Heart left ventricle (tissue), 16 donors: ENCODE measurements at regions not wholly inside any gene's neighbourhood (a gene's known extent, or its start where the extent isn't known, plus 50 kb on each side); places are given as distances from the start of the nearest gene placed in this dataset.

Experiments
- ATAC-seq, 4 donors: fragments of 200-7000 bp; cut with Tn5 transposase; one replicate each; pipeline ENCODE4 v1.9.1; 2020 to 2022; ENCODE audit warnings: moderate library complexity in 4 of 4, mild to moderate bottlenecking in 3 of 4, moderate number of reproducible peaks in 1 of 4
- DNase-seq, 5 donors: peaks; one replicate each; pipeline ENCODE4 v3.0.0-alpha.2; 2020
- H3K27ac ChIP-seq, 12 donors: fragments of 200-600 bp; sonication (generic) in 4 of 12; one replicate each; pipeline versions ENCODE4 v1.5.0 to v1.8.0; 2016 to 2022; ENCODE audit warnings: mild to moderate bottlenecking in 2 of 12
- H3K27me3 ChIP-seq, 9 donors: fragments of 200-600 bp; sonication (generic) in 2 of 9; one replicate each; pipeline versions ENCODE4 v1.5.1 to v1.8.0; 2016 to 2022; ENCODE audit warnings: mild to moderate bottlenecking in 3 of 9
- H3K36me3 ChIP-seq, 9 donors: fragments of 200-600 bp; sonication (generic) in 2 of 9; one replicate each; pipeline versions ENCODE4 v1.5.0 to v1.8.0; 2018 to 2022; ENCODE audit warnings: mild to moderate bottlenecking in 2 of 9
- H3K4me1 ChIP-seq, 12 donors: fragments of 200-600 bp; sonication (generic) in 4 of 12; one replicate each; pipeline versions ENCODE4 v1.5.0 to v1.8.0; 2016 to 2022; ENCODE audit warnings: mild to moderate bottlenecking in 3 of 12
- H3K4me3 ChIP-seq, 12 donors: fragments of 200-600 bp; sonication (generic) in 4 of 12; one replicate each; pipeline versions ENCODE4 v1.5.0 to v1.8.0; 2017 to 2022; ENCODE audit warnings: mild to moderate bottlenecking in 9 of 12, moderate library complexity in 4 of 12
- H3K9me3 ChIP-seq, 12 donors: fragments of 200-600 bp; sonication (generic) in 4 of 12; one replicate each; pipeline versions ENCODE4 v1.5.0 to v1.8.0; 2016 to 2022; ENCODE audit warnings: mild to moderate bottlenecking in 1 of 12
- CTCF ChIP-seq, 12 donors: fragments of 200-600 bp; sonication (generic) in 4 of 12; IDR thresholded peaks; one replicate each; pipeline versions ENCODE4 v1.5.0 to v1.8.0; 2018 to 2022; ENCODE audit warnings: antibody characterized with exemption in 12 of 12, mild to moderate bottlenecking in 5 of 12
- POLR2A ChIP-seq, 2 donors: fragments of 450-650 bp; IDR thresholded peaks; one replicate each; pipeline ENCODE4 v1.6.1; 2017; ENCODE audit warnings: antibody characterized with exemption in 2 of 2, mild to moderate bottlenecking in 2 of 2, moderate library complexity in 2 of 2
- WGBS, 4 donors: extraction: QIAGEN DNeasy Blood & Tissue Kit in 2 of 4; methylation state at CpG; one replicate each; pipeline versions ENCODE4 v1.1.5 to v1.1.7; 2013 to 2018; 5-methylcytosine and 5-hydroxymethylcytosine counted together
- intact Hi-C, 10 donors: fragments of 100-400 bp; cut with DNase I; formaldehyde crosslinking; loops; one replicate each; pipeline versions ENCODE4 v1.11.1 to v1.14.2; 2022
- donor health status: ischemic (EF 13 %, LVEDD 7.1; RV severe dilation, severe dysfunction).
- donor health status: healthy with polysubstance abuse.
- donor health status: DM: no; HTN: yes; CAD: no.
- donor health status: DM: no; HTN: no; CAD: no.
- donor health status: ischemic (EF 25% LVEDD 6.9; RV normal size, moderate dysfunction).
- donor health status: ischemic (EF 25% LVEDD 5.7; RV mildly dilated, moderate dysfunction).
- donor health status: healthy.
- donor health status: DM: yes; HTN: yes; CAD: no.
- donor health status: ischemic (EF 35%, LVEDD 5.7; RV mildly dilated, moderate dysfunction).
- donor health status: nonischemic (EF 11% LVEDD 7.7; RV severe dilation, severe dysfunction).
- donor health status: DM: yes; HTN: yes; CAD: no.
- donor health status: PGD.
- donor health status: ischemic (EF 29% LVEDD 5.4; RV normal size, mild dysfunction).
- donor health status: nonischemic (EF 23%, LVEDD 6.1; RV moderate dilation, normal function).

DNA sequence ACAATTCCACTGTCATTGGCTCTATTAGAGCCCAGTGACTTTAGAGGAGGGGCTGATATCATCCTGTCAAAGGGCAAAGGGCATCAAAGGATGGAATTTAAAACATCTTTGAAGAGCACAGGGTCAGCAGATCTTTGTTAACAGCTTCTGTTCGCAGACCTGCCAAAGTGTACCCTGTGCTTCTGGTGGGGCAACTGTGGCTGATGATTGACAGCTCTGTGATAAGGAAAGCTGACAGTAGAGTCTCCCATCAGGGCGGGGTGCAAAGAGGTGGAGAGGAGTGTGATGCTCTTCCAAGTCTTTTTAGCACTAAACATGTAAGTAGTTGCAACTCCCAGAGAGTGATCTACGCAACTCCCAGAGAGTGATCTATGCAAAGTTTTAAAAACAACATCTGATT is 742.1 kb upstream of the SOX9 start:
- Histone ChIP-seq H3K27me3 (peaks cover 0 to 8% (median 0%) of the 10 kb centered on the region in 9 donors), H3K9me3 (no peaks in the 10 kb centered on the region), H3K4me1 (no peaks in the 10 kb centered on the region), H3K27ac (no peak overlapping the region), H3K4me3 (no peak overlapping the region), H3K36me3 (no peaks in the 10 kb centered on the region)
- DNase-seq = no peak
- TF ChIP-seq CTCF (IDR thresholded peaks at IDR 0.05) (no peak), POLR2A (IDR thresholded peaks at IDR 0.05) (no peak)
- no peak for ATAC-seq
- WGBS, 4 donors = 38 to 47% (median 40%) methylated on average over 3 of the region's 3 CpGs
- intact Hi-C loops = no loop called here

DNA sequence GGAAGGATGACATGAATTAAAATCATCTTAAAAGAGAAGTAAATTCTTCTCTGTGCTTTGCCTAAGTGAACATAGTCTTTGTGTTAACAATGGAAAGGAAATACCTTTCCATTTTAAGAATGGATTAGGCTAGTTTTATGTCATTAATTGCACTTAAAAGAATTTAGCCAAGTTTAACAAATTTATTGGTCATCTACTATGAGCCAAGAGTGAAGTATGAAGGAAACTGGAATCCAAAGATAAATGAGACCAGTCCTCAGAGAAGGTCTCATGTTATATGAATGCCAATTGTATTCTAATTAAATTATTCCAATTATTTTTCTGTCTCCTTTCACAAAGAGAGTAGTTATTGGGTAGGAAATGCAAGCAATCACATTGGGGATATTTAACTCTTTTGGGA is 741.3 kb upstream of the SOX9 start:
- TF ChIP-seq POLR2A (IDR thresholded peaks at IDR 0.05) (no peak), CTCF (IDR thresholded peaks at IDR 0.05) (no peak)
- peaks cover 0 to 8% (median 0%) of the 10 kb centered on the region in 9 donors for H3K27me3 ChIP-seq
- no peaks in the 10 kb centered on the region for H3K9me3 ChIP-seq
- no peaks in the 10 kb centered on the region for H3K36me3 ChIP-seq
- no peaks in the 10 kb centered on the region for H3K4me1 ChIP-seq
- no peak overlapping the region for H3K4me3 ChIP-seq
- DNase-seq (no peak), ATAC-seq (no peak)
- intact Hi-C loops = no loop called here
- no peak overlapping the region for H3K27ac ChIP-seq

- Histone ChIP-seq H3K36me3 (no peaks in the 10 kb centered on the region), H3K27ac (no peak overlapping the region), H3K27me3 (peaks cover 0 to 8% (median 0%) of the 10 kb centered on the region in 9 donors), H3K9me3 (no peaks in the 10 kb centered on the region), H3K4me3 (no peak overlapping the region), H3K4me1 (no peaks in the 10 kb centered on the region)
- intact Hi-C loops = no loop called here
- 81 to 91% (median 85%) methylated on average over 3 of the region's 3 CpGs for WGBS, 4 donors
- DNase-seq (no peak), ATAC-seq (no peak)
- TF ChIP-seq CTCF (IDR thresholded peaks at IDR 0.05) = no peak
- no peak for TF ChIP-seq POLR2A (IDR thresholded peaks at IDR 0.05)
Measured at GRCh38 chr17:71380535-71380934, 740.3 kb upstream of the SOX9 start.

GRCh38 chr17:71380936-71381335 is 739.9 kb upstream of the SOX9 start:
- DNase-seq (no peak), ATAC-seq (no peak)
- intact Hi-C loops = no loop called here
- TF ChIP-seq CTCF (IDR thresholded peaks at IDR 0.05) = no peak
- no peak for TF ChIP-seq POLR2A (IDR thresholded peaks at IDR 0.05)
- no peaks in the 10 kb centered on the region for H3K36me3 ChIP-seq
- H3K4me1 ChIP-seq = no peaks in the 10 kb centered on the region
- peaks cover 0 to 8% (median 0%) of the 10 kb centered on the region in 9 donors for H3K27me3 ChIP-seq
- H3K27ac ChIP-seq = no peak overlapping the region
- WGBS, 4 donors = 59 to 74% (median 66%) methylated on average over 2 of the region's 2 CpGs
- H3K4me3 ChIP-seq = no peak overlapping the region
- no peaks in the 10 kb centered on the region for H3K9me3 ChIP-seq
